K562 (cell line): ENCODE measurements at regions not wholly inside any gene's neighbourhood (a gene's known extent, or its start where the extent isn't known, plus 50 kb on each side); places are given as distances from the start of the nearest gene placed in this dataset.

ENCODE experiments used
- ATAC-seq: fragments of 200-7000 bp; cut with Tn5 transposase; 3 replicates; pipeline ENCODE4 v1.9.1; 2020; ENCODE audit warnings: moderate library complexity
- BruUV-seq: library from RNA; stranded (reverse); fragments of 400-500 nt; replicated peaks from 2 replicates; lab custom pipeline; 2021; lab: Mats Ljungman, UMichigan
- CTCF ChIA-PET: fragments of 300-600 bp; formaldehyde crosslinking; extraction: SDS; loops from one replicate; lab custom pipeline; 2021; ENCODE audit warnings: low intra/inter-chr PET ratio; lab: Yijun Ruan, JAX
- POLR2A ChIA-PET: fragments of 300-600, 350-650 bp; sonication (Branson Sonifier 250); formaldehyde crosslinking; extraction: SDS; loops from one replicate; lab custom pipeline; 2021; ENCODE audit warnings: antibody characterized with exemption, inconsistent platforms; lab: Yijun Ruan, JAX
- DNase-seq, 4 experiments: peaks; one replicate each; pipeline versions ENCODE4 v3.0.0 to v3.0.0-alpha.2; 2011 to 2018; ENCODE audit warnings: low spot score in 3 of 4, mixed read lengths in 3 of 4; ENCODE audit errors: extremely low read depth in 1 of 4
- FAIRE-seq: peaks from 2 replicates; lab custom pipeline; 2011; peaks lifted over from hg19 to GRCh38; lab: Jason Lieb, UNC
- H2AFZ ChIP-seq: 2 replicates; pipeline ENCODE4 v1.6.0; 2011; ENCODE audit warnings: low read depth, low read length, control low read depth, inconsistent platforms
- H3K27ac ChIP-seq: fragments of 200-600 bp; 3 replicates; pipeline ENCODE4 v1.8.0; 2011; ENCODE audit warnings: low read depth, mild to moderate bottlenecking, control low read depth, inconsistent platforms, low read length, moderate library complexity, mixed read lengths; ENCODE audit errors: extremely low read depth
- H3K27me3 ChIP-seq, 2 experiments: fragments of 300-600 bp in 1 of 2; 2 replicates in 1 of 2; 3 replicates in 1 of 2; pipeline versions ENCODE4 v1.6.0 to v1.8.0; 2011; ENCODE audit warnings: inconsistent platforms in 2 of 2, low read length in 2 of 2, mild to moderate bottlenecking in 1 of 2, mixed read lengths in 1 of 2, moderate library complexity in 1 of 2; ENCODE audit not compliant: control insufficient read depth in 2 of 2, insufficient read depth in 2 of 2
- H3K36me3 ChIP-seq: fragments of 300-600 bp; 3 replicates; pipeline ENCODE4 v1.8.0; 2011; ENCODE audit warnings: mild to moderate bottlenecking, low read length, inconsistent platforms; ENCODE audit not compliant: control insufficient read depth, insufficient read depth
- H3K4me1 ChIP-seq, 2 experiments: fragments of 200-600 bp in 1 of 2; replicated peaks in 1 of 2; 2 replicates in 1 of 2; 3 replicates in 1 of 2; pipeline versions ENCODE4 v1.5.1 to v1.8.0; 2011; ENCODE audit warnings: inconsistent platforms in 2 of 2, low read length in 2 of 2, mild to moderate bottlenecking in 1 of 2, mixed read lengths in 1 of 2, moderate library complexity in 1 of 2; ENCODE audit not compliant: control insufficient read depth in 2 of 2, insufficient read depth in 2 of 2
- H3K4me2 ChIP-seq: 2 replicates; pipeline ENCODE4 v1.6.1; 2011; ENCODE audit warnings: low read length, control low read depth, inconsistent platforms, mixed read lengths; ENCODE audit not compliant: insufficient read depth
- H3K4me3 ChIP-seq: fragments of 200-600 bp; sonication (generic), shearing (Covaris generic); 2 replicates; pipeline ENCODE4 v1.5.1; 2016; ENCODE audit warnings: control low read depth, inconsistent platforms
- H3K79me2 ChIP-seq: fragments of 200-600 bp; 3 replicates; pipeline ENCODE4 v1.8.0; 2011; ENCODE audit warnings: low read length, inconsistent platforms; ENCODE audit not compliant: control insufficient read depth, insufficient read depth
- H3K9ac ChIP-seq, 2 experiments: 2 replicates each; pipeline versions ENCODE4 v1.6.0 to v1.6.1; 2011; ENCODE audit warnings: low read depth in 2 of 2, low read length in 2 of 2, control low read depth in 1 of 2, inconsistent platforms in 1 of 2, mild to moderate bottlenecking in 1 of 2, mixed read lengths in 1 of 2; ENCODE audit not compliant: insufficient read depth in 1 of 2
- H3K9me1 ChIP-seq: one replicate; pipeline ENCODE4 v1.6.0; 2011; ENCODE audit warnings: inconsistent platforms, mild to moderate bottlenecking, low read length, moderate library complexity; ENCODE audit not compliant: control insufficient read depth, insufficient read depth
- H3K9me3 ChIP-seq: replicated peaks from 2 replicates; pipeline ENCODE4 v1.5.1; 2011; ENCODE audit warnings: low read depth, low read length, inconsistent platforms; ENCODE audit not compliant: control insufficient read depth, insufficient read depth
- H4K20me1 ChIP-seq: replicated peaks from 2 replicates; pipeline ENCODE4 v1.6.1; 2011; ENCODE audit warnings: low read length, inconsistent platforms, mixed read lengths; ENCODE audit not compliant: control insufficient read depth, insufficient read depth
- CHD1 ChIP-seq: fragments of 200-600 bp; sonication (generic); IDR thresholded peaks from one replicate; pipeline ENCODE4 v1.6.1; 2012; ENCODE audit warnings: mild to moderate bottlenecking, moderate library complexity, low read length, inconsistent platforms
- CREM ChIP-seq: IDR thresholded peaks from 2 replicates; pipeline ENCODE4 v1.6.1; 2014; ENCODE audit warnings: antibody characterized with exemption, low read depth
- HCFC1 ChIP-seq: IDR thresholded peaks from 2 replicates; pipeline ENCODE4 v1.6.1; 2012; ENCODE audit warnings: low read depth, low read length, improper control_type of control experiment
- HNRNPLL ChIP-seq: fragments of 200-400 bp; formaldehyde crosslinking; IDR thresholded peaks from 2 replicates; pipeline ENCODE4 v1.6.1; 2017; ENCODE audit warnings: low read length, low read depth, mild to moderate bottlenecking; ENCODE audit not compliant: poor library complexity, severe bottlenecking
- MXI1 ChIP-seq: IDR thresholded peaks from 2 replicates; pipeline ENCODE4 v1.6.1; 2011; ENCODE audit warnings: low read depth, mild to moderate bottlenecking, improper control_type of control experiment, low read length
- SMARCE1 ChIP-seq: fragments of 450-650 bp; IDR thresholded peaks from 2 replicates; pipeline ENCODE4 v1.7.1; 2016; ENCODE audit warnings: mild to moderate bottlenecking
- ZBTB49 ChIP-seq: sonication (generic); formaldehyde crosslinking; IDR thresholded peaks from 2 replicates; pipeline ENCODE4 v1.8.0; 2022; ENCODE audit warnings: missing genetic modification reagents, mild to moderate bottlenecking, borderline replicate concordance
- ZKSCAN3 ChIP-seq: fragments of 250-450 bp; sonication (Bioruptor Pico); IDR thresholded peaks from 2 replicates; pipeline ENCODE4 v1.4.0; 2020
- ZNF217 ChIP-seq: sonication (generic); formaldehyde crosslinking; IDR thresholded peaks from 2 replicates; pipeline ENCODE4 v1.8.0; 2022; ENCODE audit warnings: mild to moderate bottlenecking, missing genetic modification reagents
- WGBS: fragments of 100-300 bp; shearing (Covaris generic); methylation state at CpG from one replicate; pipeline ENCODE4 v1.1.6; 2016; ENCODE audit warnings: low coverage, mixed read lengths; ENCODE audit not compliant: insufficient coverage; ENCODE audit errors: missing lambda C conversion rate; 5-methylcytosine and 5-hydroxymethylcytosine counted together
- in situ Hi-C: fragments of 300-500 bp; cut with MboI; formaldehyde crosslinking; loops from 4 replicates; pipeline ENCODE4 v1.15.0; 2018; ENCODE audit warnings: inconsistent platforms, mixed read lengths
- intact Hi-C: fragments of 100-400 bp; cut with micrococcal nuclease; formaldehyde crosslinking; loops from 2 replicates; pipeline ENCODE4 v1.14.2; 2022

- no peak overlapping the region for H3K4me2 ChIP-seq
- H3K27me3 ChIP-seq, result no peaks in the 10 kb centered on the region
- no peaks in the 10 kb centered on the region for H3K4me1 ChIP-seq
- intact Hi-C loops, result no loop called here
- no peak overlapping the region for H3K4me3 ChIP-seq
- FAIRE-seq (no peak), ATAC-seq (no peak), DNase-seq (no peak)
- no peaks in the 10 kb centered on the region for H3K36me3 ChIP-seq
- no peak for TF ChIP-seq ZNF217 (CRISPR knock-in tag)
- no peak for TF ChIP-seq SMARCE1
- TF ChIP-seq CHD1, result no peak
- TF ChIP-seq HCFC1, result no peak
- in situ Hi-C loops, result no loop called here
- no peaks in the 10 kb centered on the region; the same call in 1 of the 2 replicates for H3K9me3 ChIP-seq
- H2AFZ ChIP-seq, result no peak overlapping the region
- CTCF ChIA-PET, result no interaction called here
- POLR2A ChIA-PET, result no interaction called here
- no peaks in the 10 kb centered on the region for H3K9me1 ChIP-seq
- H4K20me1 ChIP-seq, result no peaks in the 10 kb centered on the region
- 0% methylated on average over 2 of the region's 2 CpGs for WGBS
- no peak overlapping the region for H3K27ac ChIP-seq
- H3K79me2 ChIP-seq, result no peaks in the 10 kb centered on the region
- H3K9ac ChIP-seq, result no peak overlapping the region
- no TSS peak for BruUV-seq
Observed at GRCh38 chr4:120555058-120555457, 367.5 kb downstream of the PRDM5 start.

- no peak for DNase-seq
- POLR2A ChIA-PET, result no interaction called here
- BruUV-seq, result no TSS peak
- TF ChIP-seq CREM (no peak), ZKSCAN3 (CRISPR knock-in tag) (no peak), ZBTB49 (CRISPR knock-in tag) (no peak), MXI1 (no peak), HNRNPLL (no peak)
Observed at GRCh38 chr4:120554086-120554485, 368.4 kb downstream of the PRDM5 start.

More at GRCh38 chr4:120554086-120554485, 368.4 kb downstream of the PRDM5 start:
- no peak overlapping the region for H3K4me2 ChIP-seq
- no peaks in the 10 kb centered on the region for H3K27me3 ChIP-seq
- H2AFZ ChIP-seq, result no peak overlapping the region
- H3K27ac ChIP-seq, result no peak overlapping the region
- CTCF ChIA-PET, result no interaction called here
- no peaks in the 10 kb centered on the region for H3K36me3 ChIP-seq
- H3K4me3 ChIP-seq, result no peak overlapping the region
- WGBS, result 0% methylated on average over 3 of the region's 3 CpGs
- no peaks in the 10 kb centered on the region for H3K4me1 ChIP-seq
- H3K9ac ChIP-seq, result no peak overlapping the region
- no peak for FAIRE-seq
- no peak for ATAC-seq
- in situ Hi-C loops, result no loop called here
- no peaks in the 10 kb centered on the region for H4K20me1 ChIP-seq
- H3K9me3 ChIP-seq, result no peaks in the 10 kb centered on the region; the same call in 1 of the 2 replicates
- intact Hi-C loops, result no loop called here
- H3K9me1 ChIP-seq, result no peaks in the 10 kb centered on the region
- no peaks in the 10 kb centered on the region for H3K79me2 ChIP-seq
